ENCODE measurements at regions not wholly inside any gene's neighbourhood (a gene's known extent, or its start where the extent isn't known, plus 50 kb on each side); places are given as distances from the start of the nearest gene placed in this dataset.

- DNase-seq = no peak
These were observed 144.2 kb downstream of the CXCL12 start for GRCh38 chr10:44240584-44241205.

DNA sequence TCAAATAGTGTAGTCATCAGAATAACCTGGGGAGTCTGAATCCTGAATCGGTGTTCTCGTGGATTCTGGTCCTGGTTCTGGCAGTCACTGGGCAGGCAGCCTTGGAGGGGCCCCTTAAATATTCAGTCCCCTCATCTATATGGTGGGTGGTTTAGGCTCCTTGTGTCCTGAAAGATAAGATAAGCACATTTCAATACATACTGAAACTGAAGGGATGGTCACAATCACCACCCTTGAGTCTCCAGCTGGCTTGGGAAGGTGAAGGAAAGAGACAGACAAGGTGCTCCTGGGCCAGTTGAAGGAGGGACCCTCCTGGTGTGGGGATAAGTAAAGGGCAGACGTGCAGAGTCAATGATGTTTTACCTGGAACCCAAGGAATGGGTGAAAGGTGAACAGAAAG is 146.7 kb downstream of the CXCL12 start:
- no peak for DNase-seq

- no peak for DNase-seq
These were observed 147.4 kb downstream of the CXCL12 start for GRCh38 chr10:44237364-44238049.

GRCh38 chr10:44235363-44235762 is 149.5 kb downstream of the CXCL12 start:
- no peak for DNase-seq

GRCh38 chr10:44234483-44234875 is 150.4 kb downstream of the CXCL12 start:
- DNase-seq = no peak

- no peak for DNase-seq
These were observed 151.1 kb downstream of the CXCL12 start for GRCh38 chr10:44233561-44234482.

- no peak for DNase-seq
These were observed 167.6 kb downstream of the CXCL12 start for GRCh38 chr10:44217274-44217820.

GRCh38 chr10:44216073-44216472 is 168.8 kb downstream of the CXCL12 start:
- no peak for DNase-seq

- DNase-seq = no peak
These were observed 175.1 kb downstream of the CXCL12 start for GRCh38 chr10:44209811-44210210.

GRCh38 chr10:44207160-44207559 is 177.7 kb downstream of the CXCL12 start:
- no peak for DNase-seq

DNA sequence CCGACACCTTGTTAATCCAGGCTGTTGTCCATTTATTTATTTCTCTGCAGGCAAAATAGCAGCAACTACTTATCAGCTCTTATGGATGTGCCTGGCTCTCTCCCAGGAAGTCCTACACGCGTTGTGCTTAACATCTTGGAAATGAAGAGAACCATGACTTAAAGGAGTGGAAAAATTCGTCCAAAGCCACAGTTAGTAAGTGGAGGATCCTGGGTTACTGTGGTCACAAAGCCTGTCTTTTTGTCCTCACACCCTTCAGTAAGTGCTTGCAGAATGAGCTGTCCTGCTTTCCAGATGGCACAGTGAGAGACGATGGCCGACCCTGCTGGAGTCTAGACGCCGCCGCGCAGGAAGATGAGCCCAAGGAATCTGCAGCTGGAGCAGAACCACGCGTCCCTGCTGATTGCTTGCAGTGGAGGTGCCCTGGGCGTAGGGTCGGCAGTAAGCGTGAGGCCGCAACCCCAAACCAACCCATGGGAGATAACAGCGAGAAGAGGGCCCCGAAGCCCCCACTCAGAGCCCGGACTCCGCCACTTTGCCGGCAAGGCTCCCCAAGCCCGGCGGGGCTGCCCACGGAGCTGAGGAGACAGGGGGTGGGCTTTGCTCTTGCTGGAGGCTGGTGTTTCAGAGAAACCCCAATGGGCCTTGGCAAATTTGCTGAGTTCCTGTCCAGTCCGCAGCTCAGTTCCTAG is 178.6 kb downstream of the CXCL12 start:
- DNase-seq = no peak

DNA sequence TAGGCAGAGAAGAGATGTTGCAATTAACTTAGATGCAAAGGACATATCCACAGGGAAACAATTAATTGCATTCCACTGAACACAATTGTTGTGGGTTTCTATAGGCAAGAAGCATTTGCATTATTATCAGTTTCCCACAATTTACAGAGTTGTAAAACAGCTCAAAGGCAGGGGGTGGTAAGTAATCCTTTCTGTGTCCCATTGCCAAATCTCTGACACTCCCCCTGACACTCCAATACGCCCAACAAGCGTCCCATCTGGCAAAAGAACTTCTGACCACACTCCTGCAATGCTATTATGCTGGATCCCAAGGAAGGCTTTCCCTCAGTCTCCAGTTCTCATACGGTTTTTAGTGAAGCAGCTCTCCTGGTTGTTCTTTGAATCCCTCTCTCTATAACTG is 179.8 kb downstream of the CXCL12 start:
- no peak for DNase-seq

DNA sequence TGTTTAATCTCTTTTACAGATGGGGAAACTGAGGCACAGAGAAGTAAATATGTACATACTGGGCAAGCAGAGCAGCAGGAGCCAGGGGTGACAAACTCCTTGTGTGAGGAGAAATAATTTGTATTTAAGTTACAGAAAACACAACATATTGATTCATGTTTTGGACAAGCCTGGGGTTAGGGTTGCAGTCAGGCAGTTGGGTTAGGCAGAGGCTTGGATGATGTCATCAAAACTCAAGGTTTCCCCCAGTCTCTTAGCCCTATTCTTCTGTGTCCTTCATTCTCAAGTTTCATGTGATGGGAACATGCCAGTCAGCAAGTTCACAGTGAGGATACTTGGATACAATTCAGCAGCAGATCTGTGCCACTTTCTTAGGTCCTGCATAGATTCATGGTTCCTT is 181.4 kb downstream of the CXCL12 start:
- DNase-seq = no peak

- no peak for DNase-seq
These were observed 181.9 kb downstream of the CXCL12 start for GRCh38 chr10:44202952-44203351.

DNA sequence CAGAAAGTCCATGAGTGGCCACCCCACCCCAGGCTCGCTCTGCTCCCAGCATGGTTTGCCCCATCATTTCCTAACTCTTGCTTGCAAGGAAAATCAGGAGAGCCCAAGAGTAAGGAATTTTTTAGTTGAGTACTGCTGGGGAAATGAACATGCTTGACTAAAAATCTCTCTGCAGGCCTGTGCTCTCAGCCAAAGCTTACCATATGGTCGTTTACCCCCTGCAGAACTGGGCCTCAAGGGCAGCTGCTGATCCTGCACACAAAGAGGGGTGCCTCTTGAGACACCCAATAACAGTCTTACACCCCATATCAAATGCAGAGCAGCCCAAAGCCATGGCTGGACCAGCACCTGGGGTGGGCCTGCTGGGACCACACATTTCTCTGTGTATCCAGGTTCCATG is 183.2 kb downstream of the CXCL12 start:
- no peak for DNase-seq

DNA sequence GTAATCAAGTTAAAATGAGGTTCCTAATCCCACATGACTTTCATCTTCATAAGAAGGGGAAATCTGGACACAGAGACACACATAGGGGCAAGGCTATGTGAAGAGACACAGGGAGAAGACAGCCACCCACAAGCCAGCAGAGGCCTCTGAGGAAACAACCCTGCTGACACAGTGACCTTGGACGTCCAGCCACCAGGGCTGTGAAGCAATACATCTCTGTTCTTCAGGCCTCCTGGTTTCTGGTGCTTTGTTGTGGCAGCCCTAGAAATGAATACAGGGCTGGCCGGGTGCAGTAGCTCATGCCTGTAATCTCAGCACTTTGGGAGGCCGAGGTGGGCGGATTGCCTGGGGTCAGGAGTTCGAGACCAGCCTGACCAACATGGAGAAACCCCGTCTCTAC is 183.9 kb downstream of the CXCL12 start:
- no peak for DNase-seq

DNA sequence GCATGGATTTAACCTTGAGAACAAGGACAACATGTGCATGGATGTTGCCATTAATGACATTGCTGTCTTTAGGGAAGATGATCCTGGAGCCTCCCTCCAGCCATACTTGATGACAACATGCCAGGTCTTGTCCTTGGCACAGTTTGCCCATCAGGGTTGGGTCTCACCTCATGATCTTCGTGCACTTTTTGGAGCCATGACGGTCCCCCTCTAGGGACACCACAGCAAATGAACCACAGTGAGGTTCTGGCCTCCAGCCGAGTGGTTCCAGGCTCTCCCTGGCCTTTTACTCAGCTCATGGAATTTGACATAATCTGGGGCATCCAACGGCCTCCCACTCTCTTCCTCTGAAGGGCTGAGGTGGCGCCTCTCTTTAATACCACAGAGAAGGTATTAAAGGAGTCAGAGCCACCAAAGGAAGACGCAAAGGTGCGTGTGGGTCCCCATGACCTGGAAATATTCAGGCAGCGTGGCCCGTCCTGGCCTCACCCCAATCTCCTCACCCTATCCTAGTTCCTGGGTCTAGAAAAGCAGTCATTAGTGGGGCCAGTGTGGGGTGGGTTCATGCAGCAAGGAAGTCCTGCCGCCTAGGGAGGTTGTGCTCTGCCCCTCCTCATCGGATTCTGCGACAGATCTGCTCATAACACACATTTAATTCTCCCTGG is 184.8 kb downstream of the CXCL12 start:
- DNase-seq = no peak

DNA sequence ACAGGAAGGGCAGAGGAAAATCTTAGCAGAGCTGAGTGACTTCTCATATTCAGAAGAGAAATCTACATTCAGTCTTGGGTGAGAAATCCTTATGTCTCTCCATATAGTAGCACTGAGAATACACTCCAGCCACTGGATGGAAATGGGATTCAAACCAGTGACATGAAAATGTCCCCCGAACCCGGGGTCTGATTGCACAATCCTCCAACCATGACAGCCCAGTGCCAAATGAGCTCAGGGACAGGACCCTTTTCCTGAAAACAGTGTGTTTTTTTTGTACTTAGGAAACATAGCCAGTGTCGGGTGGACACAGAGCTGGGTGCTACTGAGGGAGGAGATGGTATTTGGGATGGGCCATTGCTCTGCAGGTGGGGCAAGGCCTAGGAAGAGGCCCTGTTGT is 185.6 kb downstream of the CXCL12 start:
- DNase-seq = no peak

- DNase-seq = no peak
These were observed 186.2 kb downstream of the CXCL12 start for GRCh38 chr10:44198780-44199097.

GRCh38 chr10:44198096-44198779 is 186.7 kb downstream of the CXCL12 start:
- no peak for DNase-seq

DNA sequence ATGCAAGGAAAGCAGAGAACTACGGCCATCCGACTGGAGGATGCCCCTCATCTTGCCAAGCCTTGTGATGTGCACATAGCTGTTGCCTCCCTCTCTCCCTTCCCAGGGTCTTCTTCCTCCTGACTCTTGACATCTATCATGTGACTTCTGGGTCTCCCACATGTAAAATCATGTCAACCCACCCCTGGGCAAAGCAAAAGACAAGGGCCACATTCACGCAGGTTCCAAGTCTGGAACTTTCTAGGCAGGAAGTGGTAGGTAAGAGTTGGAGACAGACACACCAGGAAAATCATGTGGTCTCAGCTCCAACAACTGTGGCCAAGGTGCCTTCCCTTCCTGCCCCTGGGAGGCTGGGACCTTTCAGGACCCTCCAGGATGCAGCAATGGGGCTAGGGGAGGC is 187.3 kb downstream of the CXCL12 start:
- DNase-seq = no peak

DNA sequence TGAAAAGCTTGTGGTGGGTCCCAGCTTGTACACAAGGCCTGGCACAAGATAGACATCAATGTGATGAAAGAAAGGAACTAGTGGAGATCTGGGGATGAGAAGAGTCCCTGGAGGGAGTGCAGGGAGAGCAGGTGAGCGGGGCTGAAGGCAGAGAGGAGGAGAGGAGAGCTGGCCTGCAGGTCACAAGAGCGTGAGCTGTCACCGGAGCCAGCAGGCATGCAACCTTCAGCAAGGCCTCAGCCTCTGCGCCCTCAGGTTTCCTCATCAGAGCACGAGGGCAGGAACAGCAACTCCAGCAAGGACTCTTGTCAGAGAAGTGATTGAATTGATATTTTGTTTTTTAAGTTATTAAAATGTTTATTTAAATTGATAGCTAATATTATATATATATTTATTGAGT is 188.6 kb downstream of the CXCL12 start:
- DNase-seq = no peak
